GM23338 (cell line): ENCODE measurements at regions not wholly inside any gene's neighbourhood (a gene's known extent, or its start where the extent isn't known, plus 50 kb on each side); places are given as distances from the start of the nearest gene placed in this dataset.

Experiments
- ATAC-seq: fragments of 200-7000 bp; cut with Tn5 transposase; 3 replicates; pipeline ENCODE4 v1.9.1; 2020
- DNase-seq: peaks from one replicate; pipeline ENCODE4 v3.0.0-alpha.2; 2015; ENCODE audit warnings: low spot score
- H2AFZ ChIP-seq: fragments of 200-600 bp; sonication (generic); 2 replicates; pipeline ENCODE4 v1.8.0; 2016; ENCODE audit warnings: antibody characterized with exemption, mild to moderate bottlenecking, moderate library complexity
- H3F3A ChIP-seq: fragments of 200-600 bp; sonication (generic); replicated peaks from 2 replicates; pipeline ENCODE4 v1.8.0; 2017; ENCODE audit warnings: antibody characterized with exemption, mixed run types, low read depth
- H3K27ac ChIP-seq: fragments of 200-600 bp; sonication (generic); 2 replicates; pipeline ENCODE4 v1.6.1; 2016; ENCODE audit warnings: low read depth
- H3K27me3 ChIP-seq: fragments of 200-600 bp; sonication (generic); 2 replicates; pipeline ENCODE4 v1.8.0; 2016; ENCODE audit warnings: mild to moderate bottlenecking, mixed run types, moderate library complexity; ENCODE audit not compliant: insufficient read depth
- H3K36me3 ChIP-seq: fragments of 200-600 bp; sonication (generic); 2 replicates; pipeline ENCODE4 v1.8.0; 2016; ENCODE audit warnings: mild to moderate bottlenecking; ENCODE audit not compliant: insufficient read depth
- H3K4me1 ChIP-seq: fragments of 200-600 bp; sonication (generic); 2 replicates; pipeline ENCODE4 v1.8.0; 2016; ENCODE audit warnings: mild to moderate bottlenecking, moderate library complexity; ENCODE audit not compliant: insufficient read depth
- H3K4me2 ChIP-seq: fragments of 200-600 bp; sonication (generic); 2 replicates; pipeline ENCODE4 v1.7.1; 2017; ENCODE audit warnings: mixed run types
- H3K4me3 ChIP-seq: fragments of 200-600 bp; sonication (generic); 2 replicates; pipeline ENCODE4 v1.6.1; 2016; ENCODE audit warnings: mixed run types
- H3K79me2 ChIP-seq: fragments of 200-600 bp; sonication (generic); replicated peaks from 2 replicates; pipeline ENCODE4 v1.8.0; 2017; ENCODE audit warnings: mild to moderate bottlenecking; ENCODE audit not compliant: insufficient read depth
- H3K9me2 ChIP-seq: fragments of 200-600 bp; sonication (generic); 2 replicates; pipeline ENCODE4 v1.8.0; 2017; ENCODE audit not compliant: insufficient read depth
- H4K20me1 ChIP-seq: fragments of 200-600 bp; sonication (generic); replicated peaks from 2 replicates; pipeline ENCODE4 v1.8.0; 2017; ENCODE audit warnings: mild to moderate bottlenecking; ENCODE audit not compliant: insufficient read depth
- H3K27ac Mint-ChIP-seq: 2 replicates; pipeline ENCODE4 v1.8.0; 2020; ENCODE audit warnings: inconsistent platforms, mild to moderate bottlenecking, moderate library complexity, mixed read lengths
- H3K27me3 Mint-ChIP-seq: 3 replicates; pipeline ENCODE4 v1.8.0; 2022; ENCODE audit warnings: low read depth, mild to moderate bottlenecking, moderate library complexity, mixed read lengths, inconsistent platforms; ENCODE audit not compliant: insufficient read depth, poor library complexity
- H3K36me3 Mint-ChIP-seq: 3 replicates; pipeline ENCODE4 v1.8.0; 2021; ENCODE audit warnings: low read depth, mild to moderate bottlenecking, inconsistent platforms, moderate library complexity, mixed read lengths
- H3K4me1 Mint-ChIP-seq: 3 replicates; pipeline ENCODE4 v1.8.0; 2020; ENCODE audit warnings: mild to moderate bottlenecking, inconsistent platforms, mixed read lengths
- H3K4me3 Mint-ChIP-seq: 3 replicates; pipeline ENCODE4 v1.8.0; 2021; ENCODE audit warnings: moderate library complexity, mild to moderate bottlenecking, inconsistent platforms, mixed read lengths
- H3K9me3 Mint-ChIP-seq: 3 replicates; pipeline ENCODE4 v1.8.0; 2020; ENCODE audit warnings: moderate library complexity, mild to moderate bottlenecking, inconsistent platforms, mixed read lengths
- CREB1 ChIP-seq: fragments of 250-450 bp; sonication (Bioruptor Pico); IDR thresholded peaks from 2 replicates; pipeline ENCODE4 v1.5.0; 2020; ENCODE audit warnings: low read depth, mild to moderate bottlenecking, moderate library complexity
- EZH2 ChIP-seq: fragments of 200-600 bp; sonication (generic); IDR thresholded peaks from one replicate; pipeline ENCODE4 v1.8.0; 2017; ENCODE audit warnings: antibody characterized with exemption, mild to moderate bottlenecking, low read depth; ENCODE audit not compliant: unreplicated experiment
- EZH2phosphoT487 ChIP-seq: fragments of 200-600 bp; sonication (generic); IDR thresholded peaks from one replicate; pipeline ENCODE4 v1.8.1; 2018; ENCODE audit warnings: antibody characterized with exemption; ENCODE audit not compliant: unreplicated experiment
- JUNB ChIP-seq: IDR thresholded peaks from one replicate; pipeline ENCODE4 v1.6.1; 2016; ENCODE audit warnings: antibody characterized with exemption; ENCODE audit not compliant: unreplicated experiment
- NANOG ChIP-seq: IDR thresholded peaks from 2 replicates; pipeline ENCODE4 v1.6.1; 2016; ENCODE audit warnings: antibody characterized with exemption, borderline replicate concordance
- POLR2AphosphoS5 ChIP-seq: IDR thresholded peaks from 2 replicates; pipeline ENCODE4 v1.6.1; 2016; ENCODE audit warnings: antibody characterized with exemption, low read depth
- REST ChIP-seq: IDR thresholded peaks from one replicate; pipeline ENCODE4 v1.6.1; 2018; ENCODE audit warnings: antibody characterized with exemption; ENCODE audit not compliant: unreplicated experiment
- STAT1 ChIP-seq: IDR thresholded peaks from one replicate; pipeline ENCODE4 v1.6.1; 2016; ENCODE audit warnings: antibody characterized with exemption; ENCODE audit not compliant: unreplicated experiment
- ZNF114 ChIP-seq: fragments of 250-450 bp; sonication (Bioruptor Pico); IDR thresholded peaks from 2 replicates; pipeline ENCODE4 v1.5.0; 2020; ENCODE audit warnings: mild to moderate bottlenecking, moderate library complexity
- ZNF331 ChIP-seq: fragments of 250-450 bp; sonication (Bioruptor Pico); IDR thresholded peaks from 2 replicates; pipeline ENCODE4 v1.5.0; 2020; ENCODE audit warnings: low read depth, mild to moderate bottlenecking, moderate library complexity
- TF ChIP-seq, protein P1 (sequence below): IDR thresholded peaks from 2 replicates; pipeline ENCODE4 v1.6.1; 2016; ENCODE audit warnings: antibody characterized with exemption
- TF ChIP-seq, protein P2 (sequence below): fragments of 250-450 bp; sonication (Bioruptor Pico); IDR thresholded peaks from 2 replicates; pipeline ENCODE4 v1.5.0; 2020; ENCODE audit warnings: mild to moderate bottlenecking, moderate library complexity

DNA sequence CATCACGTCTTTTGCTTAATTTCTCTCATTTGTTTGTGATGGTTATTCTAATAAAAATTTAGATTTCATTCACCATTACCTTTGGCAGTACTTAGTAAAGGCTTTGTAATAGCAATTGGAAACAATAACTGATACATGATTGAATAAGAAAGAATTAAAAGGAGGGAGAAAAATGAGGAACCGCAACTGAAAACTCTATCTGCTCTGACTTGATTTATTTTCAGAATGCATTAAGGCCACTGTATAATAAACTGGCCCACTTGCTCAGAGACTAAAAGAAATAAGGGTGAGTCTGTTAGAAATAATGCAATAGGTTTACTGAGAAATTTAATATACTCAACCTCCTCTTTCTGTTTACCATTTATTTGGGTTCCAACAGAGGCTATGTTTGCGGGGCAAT is 351.5 kb downstream of the TMA16 start (continued):
- TF ChIP-seq, protein P1, sequence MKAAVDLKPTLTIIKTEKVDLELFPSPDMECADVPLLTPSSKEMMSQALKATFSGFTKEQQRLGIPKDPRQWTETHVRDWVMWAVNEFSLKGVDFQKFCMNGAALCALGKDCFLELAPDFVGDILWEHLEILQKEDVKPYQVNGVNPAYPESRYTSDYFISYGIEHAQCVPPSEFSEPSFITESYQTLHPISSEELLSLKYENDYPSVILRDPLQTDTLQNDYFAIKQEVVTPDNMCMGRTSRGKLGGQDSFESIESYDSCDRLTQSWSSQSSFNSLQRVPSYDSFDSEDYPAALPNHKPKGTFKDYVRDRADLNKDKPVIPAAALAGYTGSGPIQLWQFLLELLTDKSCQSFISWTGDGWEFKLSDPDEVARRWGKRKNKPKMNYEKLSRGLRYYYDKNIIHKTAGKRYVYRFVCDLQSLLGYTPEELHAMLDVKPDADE: no peak

- no peak overlapping the region for H3K4me3 Mint-ChIP-seq
- no peak for TF ChIP-seq JUNB
- TF ChIP-seq EZH2: no peak
- TF ChIP-seq, protein P2, sequence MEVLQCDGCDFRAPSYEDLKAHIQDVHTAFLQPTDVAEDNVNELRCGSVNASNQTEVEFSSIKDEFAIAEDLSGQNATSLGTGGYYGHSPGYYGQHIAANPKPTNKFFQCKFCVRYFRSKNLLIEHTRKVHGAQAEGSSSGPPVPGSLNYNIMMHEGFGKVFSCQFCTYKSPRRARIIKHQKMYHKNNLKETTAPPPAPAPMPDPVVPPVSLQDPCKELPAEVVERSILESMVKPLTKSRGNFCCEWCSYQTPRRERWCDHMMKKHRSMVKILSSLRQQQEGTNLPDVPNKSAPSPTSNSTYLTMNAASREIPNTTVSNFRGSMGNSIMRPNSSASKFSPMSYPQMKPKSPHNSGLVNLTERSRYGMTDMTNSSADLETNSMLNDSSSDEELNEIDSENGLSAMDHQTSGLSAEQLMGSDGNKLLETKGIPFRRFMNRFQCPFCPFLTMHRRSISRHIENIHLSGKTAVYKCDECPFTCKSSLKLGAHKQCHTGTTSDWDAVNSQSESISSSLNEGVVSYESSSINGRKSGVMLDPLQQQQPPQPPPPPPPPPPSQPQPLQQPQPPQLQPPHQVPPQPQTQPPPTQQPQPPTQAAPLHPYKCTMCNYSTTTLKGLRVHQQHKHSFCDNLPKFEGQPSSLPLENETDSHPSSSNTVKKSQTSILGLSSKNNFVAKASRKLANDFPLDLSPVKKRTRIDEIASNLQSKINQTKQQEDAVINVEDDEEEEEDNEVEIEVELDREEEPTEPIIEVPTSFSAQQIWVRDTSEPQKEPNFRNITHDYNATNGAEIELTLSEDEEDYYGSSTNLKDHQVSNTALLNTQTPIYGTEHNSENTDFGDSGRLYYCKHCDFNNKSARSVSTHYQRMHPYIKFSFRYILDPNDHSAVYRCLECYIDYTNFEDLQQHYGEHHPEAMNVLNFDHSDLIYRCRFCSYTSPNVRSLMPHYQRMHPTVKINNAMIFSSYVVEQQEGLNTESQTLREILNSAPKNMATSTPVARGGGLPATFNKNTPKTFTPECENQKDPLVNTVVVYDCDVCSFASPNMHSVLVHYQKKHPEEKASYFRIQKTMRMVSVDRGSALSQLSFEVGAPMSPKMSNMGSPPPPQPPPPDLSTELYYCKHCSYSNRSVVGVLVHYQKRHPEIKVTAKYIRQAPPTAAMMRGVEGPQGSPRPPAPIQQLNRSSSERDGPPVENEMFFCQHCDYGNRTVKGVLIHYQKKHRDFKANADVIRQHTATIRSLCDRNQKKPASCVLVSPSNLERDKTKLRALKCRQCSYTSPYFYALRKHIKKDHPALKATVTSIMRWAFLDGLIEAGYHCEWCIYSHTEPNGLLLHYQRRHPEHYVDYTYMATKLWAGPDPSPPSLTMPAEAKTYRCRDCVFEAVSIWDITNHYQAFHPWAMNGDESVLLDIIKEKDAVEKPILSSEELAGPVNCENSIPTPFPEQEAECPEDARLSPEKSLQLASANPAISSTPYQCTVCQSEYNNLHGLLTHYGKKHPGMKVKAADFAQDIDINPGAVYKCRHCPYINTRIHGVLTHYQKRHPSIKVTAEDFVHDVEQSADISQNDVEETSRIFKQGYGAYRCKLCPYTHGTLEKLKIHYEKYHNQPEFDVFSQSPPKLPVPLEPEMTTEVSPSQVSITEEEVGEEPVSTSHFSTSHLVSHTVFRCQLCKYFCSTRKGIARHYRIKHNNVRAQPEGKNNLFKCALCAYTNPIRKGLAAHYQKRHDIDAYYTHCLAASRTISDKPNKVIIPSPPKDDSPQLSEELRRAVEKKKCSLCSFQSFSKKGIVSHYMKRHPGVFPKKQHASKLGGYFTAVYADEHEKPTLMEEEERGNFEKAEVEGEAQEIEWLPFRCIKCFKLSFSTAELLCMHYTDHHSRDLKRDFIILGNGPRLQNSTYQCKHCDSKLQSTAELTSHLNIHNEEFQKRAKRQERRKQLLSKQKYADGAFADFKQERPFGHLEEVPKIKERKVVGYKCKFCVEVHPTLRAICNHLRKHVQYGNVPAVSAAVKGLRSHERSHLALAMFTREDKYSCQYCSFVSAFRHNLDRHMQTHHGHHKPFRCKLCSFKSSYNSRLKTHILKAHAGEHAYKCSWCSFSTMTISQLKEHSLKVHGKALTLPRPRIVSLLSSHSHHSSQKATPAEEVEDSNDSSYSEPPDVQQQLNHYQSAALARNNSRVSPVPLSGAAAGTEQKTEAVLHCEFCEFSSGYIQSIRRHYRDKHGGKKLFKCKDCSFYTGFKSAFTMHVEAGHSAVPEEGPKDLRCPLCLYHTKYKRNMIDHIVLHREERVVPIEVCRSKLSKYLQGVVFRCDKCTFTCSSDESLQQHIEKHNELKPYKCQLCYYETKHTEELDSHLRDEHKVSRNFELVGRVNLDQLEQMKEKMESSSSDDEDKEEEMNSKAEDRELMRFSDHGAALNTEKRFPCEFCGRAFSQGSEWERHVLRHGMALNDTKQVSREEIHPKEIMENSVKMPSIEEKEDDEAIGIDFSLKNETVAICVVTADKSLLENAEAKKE: no peak
- TF ChIP-seq EZH2phosphoT487: no peak
- TF ChIP-seq POLR2AphosphoS5: no peak
- TF ChIP-seq CREB1: no peak
- no peak for TF ChIP-seq STAT1
- no peak for TF ChIP-seq NANOG
- no peak for TF ChIP-seq ZNF331 (CRISPR knock-in tag)
- TF ChIP-seq ZNF114 (CRISPR knock-in tag): no peak
- TF ChIP-seq, protein P1: no peak
- no peak for TF ChIP-seq REST
Observed at GRCh38 chr4:163852246-163852645, 357.8 kb downstream of the TMA16 start.

More at GRCh38 chr4:163852246-163852645, 357.8 kb downstream of the TMA16 start:
- DNase-seq: no peak
- H2AFZ ChIP-seq: no peak overlapping the region
- no peaks in the 10 kb centered on the region for H3K27me3 ChIP-seq
- H3K27ac ChIP-seq: no peak overlapping the region
- no peak overlapping the region for H3K27ac Mint-ChIP-seq
- no peaks in the 10 kb centered on the region for H4K20me1 ChIP-seq
- H3K9me3 Mint-ChIP-seq: no peaks in the 10 kb centered on the region
- no peak overlapping the region for H3K4me2 ChIP-seq
- H3K36me3 ChIP-seq: no peaks in the 10 kb centered on the region
- H3K4me1 Mint-ChIP-seq: peaks cover 3% of the 10 kb centered on the region; the same call in 2 of the 3 replicates
- peaks cover 18% of the 10 kb centered on the region; the same call in 1 of the 2 replicates for H3K4me1 ChIP-seq
- no peaks in the 10 kb centered on the region for H3K79me2 ChIP-seq
- no peak overlapping the region for H3K4me3 ChIP-seq
- H3K27me3 Mint-ChIP-seq: no peaks in the 10 kb centered on the region
- no peak for ATAC-seq
- no peaks in the 10 kb centered on the region for H3F3A ChIP-seq
- no peaks in the 10 kb centered on the region for H3K36me3 Mint-ChIP-seq
- H3K9me2 ChIP-seq: no peaks in the 10 kb centered on the region
